Activated CD4-positive, alpha-beta T cell treated with anti-CD3 and anti-CD28 coated beads, Interleukin-2, amount 10 ng/mL, durations not matched to agents 24 days and 14 days (primary cell): ENCODE measurements at regions not wholly inside any gene's neighbourhood (a gene's known extent, or its start where the extent isn't known, plus 50 kb on each side); places are given as distances from the start of the nearest gene placed in this dataset.
A peak's percentile ranks its signal among the peaks of the same experiment; 100 is the strongest.

Experiments used
- DNase-seq: peaks from one replicate; pipeline ENCODE4 v3.0.0; 2022
- H3K27ac Mint-ChIP-seq: one replicate; pipeline ENCODE4 v1.8.0; 2022; ENCODE audit warnings: mild to moderate bottlenecking, mixed read lengths
- H3K27me3 Mint-ChIP-seq: one replicate; pipeline ENCODE4 v1.8.0; 2022; ENCODE audit warnings: mixed read lengths
- H3K36me3 Mint-ChIP-seq: one replicate; pipeline ENCODE4 v1.8.0; 2022; ENCODE audit warnings: low read depth, mild to moderate bottlenecking, mixed read lengths
- H3K4me1 Mint-ChIP-seq: one replicate; pipeline ENCODE4 v1.8.0; 2021; ENCODE audit warnings: mixed read lengths
- H3K4me3 Mint-ChIP-seq: one replicate; pipeline ENCODE4 v1.8.0; 2022; ENCODE audit warnings: mild to moderate bottlenecking, moderate library complexity, mixed read lengths
- H3K9me3 Mint-ChIP-seq: one replicate; pipeline ENCODE4 v1.8.0; 2021; ENCODE audit warnings: mixed read lengths
- intact Hi-C: fragments of 100-400 bp; cut with micrococcal nuclease; formaldehyde crosslinking; loops from one replicate; pipeline ENCODE4 v1.15.1; 2023

DNA sequence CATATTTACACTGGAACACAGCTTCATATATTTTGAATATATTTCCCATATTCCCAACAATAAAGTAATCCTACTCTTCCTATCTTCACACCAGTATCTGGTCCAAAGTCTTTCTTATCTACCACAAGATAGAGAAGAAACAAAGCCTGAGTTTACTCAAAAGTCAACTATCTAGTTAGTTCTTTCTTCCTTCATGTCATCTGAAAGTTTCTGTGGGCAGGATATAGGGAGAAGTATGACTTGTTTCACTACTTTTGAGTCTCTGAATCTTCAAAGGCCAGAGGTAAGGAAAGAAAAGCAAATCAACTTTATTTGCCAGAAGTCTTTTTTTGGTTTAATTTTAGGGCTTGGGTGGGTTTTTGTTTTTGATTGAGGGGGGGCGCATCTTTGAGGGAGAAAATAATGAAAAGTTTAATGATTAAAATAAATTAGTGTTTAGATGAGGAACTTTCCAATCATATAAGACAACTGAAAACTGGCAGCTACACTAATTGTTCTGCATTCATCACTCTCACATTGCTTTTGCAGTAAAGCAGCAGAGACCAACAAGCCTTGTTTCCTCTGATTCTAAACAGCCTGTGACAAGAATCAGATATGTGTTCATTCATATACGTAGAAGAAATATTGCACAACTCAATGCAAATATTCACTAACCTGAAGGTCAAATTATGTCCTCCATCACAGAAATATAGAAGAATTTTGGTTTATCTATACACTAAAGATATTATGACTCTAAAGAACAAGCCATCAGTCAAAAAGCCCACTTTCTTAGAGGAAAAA lies 421.4 kb downstream of the SHQ1 start:
- H3K36me3 Mint-ChIP-seq: peaks cover 46% of the 10 kb centered on the region
- peak overlapping the region; percentile 90 for H3K27ac Mint-ChIP-seq
- H3K4me1 Mint-ChIP-seq: peaks cover 59% of the 10 kb centered on the region
- H3K9me3 Mint-ChIP-seq: peaks cover 6% of the 10 kb centered on the region
- peak overlapping the region; percentile 55 for H3K4me3 Mint-ChIP-seq
- intact Hi-C loops: loop anchor here (1.0 to 5.0 kb wide), 16 partner anchors 9 to 705 kb away; no protein-coding TSS in a partner anchor
- DNase-seq: no peak
- H3K27me3 Mint-ChIP-seq: no peaks in the 10 kb centered on the region

DNA sequence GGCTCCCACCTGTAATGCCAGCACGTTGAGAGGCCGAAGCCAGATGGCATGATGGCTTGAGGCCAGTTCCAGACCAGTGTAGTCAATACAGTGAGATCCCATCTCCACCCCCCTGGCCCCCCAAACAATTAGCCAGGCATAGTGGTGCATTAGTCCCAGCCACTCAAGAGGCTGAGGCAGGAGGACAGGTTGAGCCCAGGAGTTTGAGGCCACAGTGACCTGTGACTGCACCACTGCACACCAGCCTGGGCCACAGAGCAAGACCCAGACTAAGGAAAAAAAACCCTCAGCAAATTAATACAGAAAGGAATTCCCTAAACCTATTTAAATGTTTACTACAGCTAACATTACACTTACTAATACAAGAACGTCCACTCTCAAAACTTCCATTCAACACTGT lies 424.6 kb downstream of the SHQ1 start:
- Mint-ChIP-seq H3K27me3 (no peaks in the 10 kb centered on the region), H3K27ac (no peak overlapping the region), H3K4me3 (no peak overlapping the region), H3K4me1 (peaks cover 55% of the 10 kb centered on the region), H3K36me3 (peaks cover 53% of the 10 kb centered on the region), H3K9me3 (peaks cover 13% of the 10 kb centered on the region)
- DNase-seq: no peak
- intact Hi-C loops: no loop called here

DNA sequence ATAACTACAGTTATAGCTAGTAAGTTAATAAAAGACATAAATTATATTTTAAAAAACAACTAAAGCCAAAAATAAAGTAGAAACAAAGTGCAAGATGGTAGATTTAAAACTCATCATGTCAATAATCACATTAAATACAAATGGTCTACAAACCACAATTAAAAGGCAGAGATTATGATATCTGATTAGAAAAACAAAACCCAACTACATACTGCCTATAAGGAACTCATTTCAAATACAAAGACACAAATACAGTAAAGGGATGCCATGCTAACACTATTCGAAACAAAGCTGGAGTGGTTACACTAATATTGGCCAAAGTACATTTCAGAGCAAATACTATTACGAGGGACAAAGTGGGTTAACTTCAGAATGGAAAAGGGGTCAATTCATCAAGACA lies 426.5 kb downstream of the SHQ1 start:
- H3K9me3 Mint-ChIP-seq: peaks cover 13% of the 10 kb centered on the region

DNA sequence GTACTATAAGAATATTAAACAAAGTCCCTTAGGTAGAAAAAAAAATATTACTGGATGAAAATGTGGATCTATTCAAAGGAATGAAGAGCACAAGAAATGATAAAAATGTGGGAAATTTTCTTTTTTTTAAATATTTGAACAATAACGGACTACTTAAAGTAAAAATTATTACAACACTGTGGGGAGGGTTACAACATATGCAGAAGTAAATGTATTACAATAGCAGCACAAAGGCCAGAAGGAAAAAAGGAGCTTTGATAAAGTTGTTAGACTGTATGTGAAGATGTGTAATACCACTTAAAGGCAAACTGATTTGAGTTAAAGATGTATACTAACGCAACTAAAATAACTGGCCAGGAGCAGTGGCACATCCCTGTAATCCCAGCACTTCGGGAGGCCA lies 427.1 kb downstream of the SHQ1 start:
- H3K9me3 Mint-ChIP-seq: peaks cover 13% of the 10 kb centered on the region
- H3K27me3 Mint-ChIP-seq: no peaks in the 10 kb centered on the region
- H3K27ac Mint-ChIP-seq: no peak overlapping the region
- peaks cover 42% of the 10 kb centered on the region for H3K4me1 Mint-ChIP-seq
- no peak for DNase-seq
- intact Hi-C loops: no loop called here
- H3K36me3 Mint-ChIP-seq: peaks cover 42% of the 10 kb centered on the region
- no peak overlapping the region for H3K4me3 Mint-ChIP-seq

More for the DNA sequence above, 426.5 kb downstream of the SHQ1 start:
- DNase-seq: no peak
- no peak overlapping the region for H3K4me3 Mint-ChIP-seq
- intact Hi-C loops: no loop called here
- peaks cover 49% of the 10 kb centered on the region for H3K4me1 Mint-ChIP-seq
- no peaks in the 10 kb centered on the region for H3K27me3 Mint-ChIP-seq
- peaks cover 44% of the 10 kb centered on the region for H3K36me3 Mint-ChIP-seq
- no peak overlapping the region for H3K27ac Mint-ChIP-seq

DNA sequence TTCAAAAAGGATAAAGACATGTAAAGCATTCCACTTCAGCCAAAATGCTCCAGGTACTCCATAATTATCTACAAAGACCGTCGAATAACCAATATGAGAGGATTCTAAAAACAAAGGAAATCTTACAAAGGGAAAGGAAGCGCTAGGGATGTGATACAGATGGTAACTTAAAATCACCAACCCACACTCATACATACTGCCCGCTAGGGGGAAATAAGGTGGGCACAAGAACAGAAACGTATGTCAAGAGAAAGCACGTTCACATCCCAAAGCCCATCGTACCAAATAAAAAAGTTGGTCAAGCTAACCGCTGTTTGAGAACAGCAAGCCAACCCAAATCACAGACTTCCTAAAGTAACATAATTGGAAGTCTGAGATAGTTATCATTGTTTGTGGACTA lies 429.4 kb downstream of the SHQ1 start:
- DNase-seq: no peak
- no peaks in the 10 kb centered on the region for H3K27me3 Mint-ChIP-seq
- peaks cover 41% of the 10 kb centered on the region for H3K4me1 Mint-ChIP-seq
- no peak overlapping the region for H3K27ac Mint-ChIP-seq
- peaks cover 13% of the 10 kb centered on the region for H3K9me3 Mint-ChIP-seq
- intact Hi-C loops: loop anchor here (1.0 kb wide), 1 partner anchor 7 kb away; no protein-coding TSS in a partner anchor
- H3K4me3 Mint-ChIP-seq: no peak overlapping the region
- peaks cover 45% of the 10 kb centered on the region for H3K36me3 Mint-ChIP-seq

DNA sequence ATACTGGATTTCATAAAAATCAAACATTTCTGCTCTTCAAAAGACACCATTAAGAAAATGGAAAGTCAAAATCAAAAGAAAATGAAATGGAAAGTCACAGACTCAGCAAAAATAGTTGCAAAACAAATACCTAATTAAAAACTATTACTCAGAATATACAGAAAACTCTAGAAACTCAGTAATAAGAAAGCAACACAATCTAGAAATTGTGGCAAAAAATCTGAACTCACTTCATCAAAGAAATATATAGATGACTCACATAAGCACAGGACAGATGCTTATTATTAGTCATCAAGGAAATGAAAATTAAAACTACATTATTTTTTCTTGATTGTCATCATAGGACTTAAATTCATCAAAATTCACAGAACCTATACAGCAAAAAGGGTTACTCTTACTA lies 430.0 kb downstream of the SHQ1 start:
- peaks cover 41% of the 10 kb centered on the region for H3K4me1 Mint-ChIP-seq
- H3K36me3 Mint-ChIP-seq: peaks cover 43% of the 10 kb centered on the region
- H3K4me3 Mint-ChIP-seq: no peak overlapping the region

DNA sequence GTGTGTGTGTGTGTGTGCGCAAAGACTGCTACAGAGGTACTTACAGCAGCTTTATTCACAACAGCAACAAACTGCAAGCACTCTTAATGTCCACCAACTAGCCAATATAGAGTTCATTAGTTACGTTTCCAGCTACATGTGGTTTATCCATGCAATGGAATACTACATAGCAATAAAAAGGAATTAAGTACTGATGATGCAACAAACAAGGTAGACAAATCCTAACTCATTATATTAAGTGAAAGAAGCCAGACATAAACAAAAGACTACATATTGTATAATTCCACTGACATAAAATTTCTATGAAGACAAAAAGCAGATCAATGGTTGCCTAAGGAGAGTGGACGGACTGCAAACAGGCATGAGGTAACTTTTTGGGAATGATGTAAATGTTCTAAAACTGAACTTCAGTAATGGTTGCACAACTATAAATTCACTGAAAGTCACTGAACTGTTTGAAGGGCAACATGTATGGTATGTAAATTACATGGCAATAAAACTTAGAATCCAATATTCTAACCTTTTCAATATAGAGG lies 433.7 kb downstream of the SHQ1 start:
- DNase-seq: no peak
- no peak overlapping the region for H3K4me3 Mint-ChIP-seq
- intact Hi-C loops: loop anchor here (5.0 kb wide), 1 partner anchor 37 kb away; no protein-coding TSS in a partner anchor
- no peak overlapping the region for H3K27ac Mint-ChIP-seq
- H3K36me3 Mint-ChIP-seq: peaks cover 21% of the 10 kb centered on the region
- peaks cover 55% of the 10 kb centered on the region for H3K4me1 Mint-ChIP-seq
- no peaks in the 10 kb centered on the region for H3K9me3 Mint-ChIP-seq
- H3K27me3 Mint-ChIP-seq: no peaks in the 10 kb centered on the region

More for the DNA sequence above, 430.0 kb downstream of the SHQ1 start:
- no peaks in the 10 kb centered on the region for H3K27me3 Mint-ChIP-seq
- DNase-seq: no peak
- intact Hi-C loops: loop anchor here (1.0 kb wide), 1 partner anchor 8 kb away; no protein-coding TSS in a partner anchor
- no peak overlapping the region for H3K27ac Mint-ChIP-seq
- H3K9me3 Mint-ChIP-seq: peaks cover 13% of the 10 kb centered on the region

DNA sequence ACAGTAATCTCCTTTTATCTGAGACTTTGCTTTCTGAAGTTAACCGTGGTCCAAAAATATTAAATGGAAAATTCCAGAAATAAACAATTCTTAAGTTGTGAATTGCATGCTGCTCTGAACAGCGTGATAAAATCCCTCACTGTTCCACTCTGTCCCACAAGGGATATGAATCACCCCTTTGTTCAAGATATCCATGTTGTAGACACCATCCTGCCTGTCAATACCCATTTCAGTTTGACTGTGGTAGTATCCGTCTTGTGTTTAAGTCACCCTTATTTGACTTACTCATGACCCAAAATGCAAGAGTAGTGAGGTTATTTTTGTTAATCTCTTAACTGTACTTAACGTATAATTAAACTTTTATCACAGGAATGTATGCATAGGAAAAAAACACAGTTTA lies 435.0 kb downstream of the SHQ1 start:
- Mint-ChIP-seq H3K4me1 (peaks cover 55% of the 10 kb centered on the region), H3K4me3 (no peak overlapping the region), H3K9me3 (no peaks in the 10 kb centered on the region), H3K27me3 (no peaks in the 10 kb centered on the region), H3K27ac (peak overlapping the region; percentile 18), H3K36me3 (peaks cover 22% of the 10 kb centered on the region)
- intact Hi-C loops: loop anchor here (5.0 kb wide), 1 partner anchor 36 kb away; no protein-coding TSS in a partner anchor
- no peak for DNase-seq

DNA sequence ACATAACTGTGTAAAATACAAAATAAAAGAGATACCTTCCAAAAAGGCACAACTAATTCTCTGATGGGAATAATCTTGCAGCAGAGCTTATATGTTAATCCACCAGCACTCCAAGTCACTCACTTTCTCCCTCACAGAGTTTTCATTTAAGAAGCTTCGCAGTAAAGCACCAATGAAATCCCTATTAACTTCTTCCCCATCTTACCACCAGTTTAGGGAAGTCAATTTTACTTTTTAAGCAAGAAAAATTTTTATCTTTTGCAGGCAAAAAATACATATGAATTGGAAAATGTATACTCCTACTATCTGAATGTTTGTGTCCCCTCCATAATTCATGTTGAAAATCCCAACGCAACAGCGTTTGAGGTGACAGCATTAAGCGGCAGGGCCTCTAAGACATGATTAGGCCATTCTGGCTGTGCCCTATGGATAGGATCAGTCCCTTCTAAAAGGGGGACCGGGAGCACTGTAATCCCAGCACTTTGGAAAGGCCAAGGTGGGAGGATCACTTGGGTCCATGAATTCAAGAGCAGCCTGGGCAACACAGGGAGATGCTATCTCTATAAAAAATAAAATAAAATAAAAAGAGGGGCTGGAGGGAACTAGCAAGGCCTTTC lies 435.8 kb downstream of the SHQ1 start:
- Mint-ChIP-seq H3K4me3 (no peak overlapping the region), H3K4me1 (peaks cover 54% of the 10 kb centered on the region), H3K9me3 (no peaks in the 10 kb centered on the region), H3K36me3 (peaks cover 22% of the 10 kb centered on the region), H3K27me3 (no peaks in the 10 kb centered on the region), H3K27ac (no peak overlapping the region)
- intact Hi-C loops: loop anchor here (5.0 kb wide), 1 partner anchor 35 kb away; no protein-coding TSS in a partner anchor
- no peak for DNase-seq

DNA sequence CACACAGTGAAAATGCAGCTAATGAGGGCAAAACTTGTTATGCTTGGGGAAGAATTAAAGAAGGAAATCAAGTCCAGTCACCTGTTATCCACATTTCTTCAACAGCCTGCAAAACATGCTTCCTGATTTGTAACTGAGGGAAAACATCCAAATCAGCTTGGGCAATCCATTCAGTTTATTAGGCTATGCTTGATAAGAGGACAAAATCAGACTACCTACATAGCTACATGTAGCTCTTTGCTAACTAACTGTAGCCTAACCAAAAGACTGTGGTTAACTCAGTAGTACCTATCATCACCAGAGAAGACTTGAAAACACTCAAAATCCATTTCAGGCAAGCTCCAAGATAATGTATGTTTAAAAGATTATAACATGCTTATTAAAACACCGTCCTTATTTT lies 436.4 kb downstream of the SHQ1 start:
- H3K4me3 Mint-ChIP-seq: no peak overlapping the region
- no peaks in the 10 kb centered on the region for H3K9me3 Mint-ChIP-seq
- H3K27ac Mint-ChIP-seq: no peak overlapping the region
- H3K27me3 Mint-ChIP-seq: no peaks in the 10 kb centered on the region
- H3K36me3 Mint-ChIP-seq: peaks cover 24% of the 10 kb centered on the region
- H3K4me1 Mint-ChIP-seq: peaks cover 59% of the 10 kb centered on the region
- intact Hi-C loops: loop anchor here (5.0 kb wide), 1 partner anchor 35 kb away; no protein-coding TSS in a partner anchor
- no peak for DNase-seq

DNA sequence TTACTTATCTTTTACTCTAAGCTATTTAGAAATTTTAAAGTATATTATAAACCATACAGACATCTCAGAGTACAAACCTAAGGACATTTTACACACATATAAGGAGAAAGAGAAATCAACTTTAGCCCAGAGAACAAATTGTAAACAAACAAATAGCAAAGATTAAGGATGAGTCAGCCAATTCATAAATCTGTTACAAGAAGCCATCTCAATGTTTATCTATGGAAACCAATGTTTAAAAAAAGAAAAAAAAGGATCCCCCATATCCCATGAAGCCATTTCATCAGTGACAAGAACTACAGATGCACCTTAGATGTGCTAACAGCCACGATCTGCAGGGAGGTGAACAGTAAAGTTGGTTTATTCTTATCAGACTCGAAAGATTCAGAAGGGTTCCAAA lies 437.1 kb downstream of the SHQ1 start:
- H3K4me1 Mint-ChIP-seq: peaks cover 66% of the 10 kb centered on the region
- no peak overlapping the region for H3K27ac Mint-ChIP-seq
- no peaks in the 10 kb centered on the region for H3K9me3 Mint-ChIP-seq
- intact Hi-C loops: loop anchor here (5.0 kb wide), 1 partner anchor 34 kb away; no protein-coding TSS in a partner anchor
- H3K36me3 Mint-ChIP-seq: peaks cover 25% of the 10 kb centered on the region
- H3K4me3 Mint-ChIP-seq: no peak overlapping the region
- H3K27me3 Mint-ChIP-seq: no peaks in the 10 kb centered on the region
- DNase-seq: no peak

DNA sequence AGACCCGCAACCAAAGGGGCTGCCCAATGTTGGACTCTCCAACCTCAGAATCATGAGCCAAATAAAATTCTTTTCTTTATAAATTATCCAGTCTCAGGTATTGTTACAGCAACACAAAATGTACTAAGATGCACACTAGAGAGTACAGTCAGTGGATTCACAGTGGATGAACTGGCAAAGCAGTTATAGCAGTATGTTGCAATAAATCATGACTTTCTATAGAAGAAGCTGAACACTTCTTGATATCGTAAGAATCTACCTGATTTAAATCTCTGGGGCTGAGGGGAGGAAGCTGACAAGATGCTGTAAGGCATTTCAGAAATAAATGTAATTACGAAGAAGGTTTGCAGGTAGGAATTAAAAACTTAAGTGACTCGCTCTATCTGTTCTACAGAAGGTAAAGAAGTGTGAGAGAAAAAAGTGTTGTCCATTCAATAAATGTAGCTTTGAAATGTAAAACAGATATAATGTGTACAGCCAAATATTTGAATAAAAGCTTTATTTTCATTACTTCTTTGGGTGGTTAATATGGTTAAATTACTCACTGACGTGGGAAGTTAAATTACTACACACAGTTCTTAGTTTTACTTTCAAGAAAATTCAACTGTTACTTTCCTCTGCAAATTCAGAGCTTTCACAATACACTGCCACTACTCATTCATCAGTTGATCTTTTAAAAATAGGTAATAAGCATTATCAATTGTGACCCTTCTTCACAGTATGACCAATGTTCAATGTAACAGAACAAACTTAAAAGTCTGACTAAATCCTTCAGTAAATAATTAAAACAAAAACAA lies 439.1 kb downstream of the SHQ1 start:
- Mint-ChIP-seq H3K4me1 (peaks cover 70% of the 10 kb centered on the region), H3K27me3 (no peaks in the 10 kb centered on the region), H3K4me3 (no peak overlapping the region), H3K27ac (peak overlapping the region; percentile 7), H3K36me3 (peaks cover 17% of the 10 kb centered on the region), H3K9me3 (no peaks in the 10 kb centered on the region)
- intact Hi-C loops: loop anchor here (1.0 to 5.0 kb wide), 2 partner anchors 17 to 33 kb away; no protein-coding TSS in a partner anchor
- DNase-seq: no peak

DNA sequence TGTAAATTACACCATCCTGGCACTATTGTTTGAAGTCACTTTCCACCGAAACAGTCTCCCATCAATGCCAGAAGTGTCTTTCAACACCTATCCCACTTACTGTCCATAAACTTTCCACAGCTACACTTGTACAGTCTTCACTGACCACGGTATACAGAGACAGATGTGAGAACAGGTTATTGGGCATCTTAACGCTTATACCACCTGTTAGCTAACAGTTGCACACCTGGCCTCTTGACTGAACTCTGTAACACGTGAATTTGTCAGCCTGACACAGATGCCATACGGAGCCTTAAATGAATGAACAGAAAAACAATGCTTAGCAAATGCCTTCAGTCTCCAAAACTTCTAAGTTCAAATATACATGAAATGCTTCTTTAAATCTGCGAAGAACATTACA lies 440.5 kb downstream of the SHQ1 start:
- intact Hi-C loops: loop anchor here (5.0 kb wide), 1 partner anchor 35 kb away; no protein-coding TSS in a partner anchor
- Mint-ChIP-seq H3K36me3 (peaks cover 12% of the 10 kb centered on the region), H3K4me3 (no peak overlapping the region), H3K27me3 (no peaks in the 10 kb centered on the region), H3K27ac (no peak overlapping the region), H3K9me3 (no peaks in the 10 kb centered on the region), H3K4me1 (peaks cover 70% of the 10 kb centered on the region)
- no peak for DNase-seq
